RCC 7860 (cell line): ENCODE measurements at regions not wholly inside any gene's neighbourhood (a gene's known extent, or its start where the extent isn't known, plus 50 kb on each side); places are given as distances from the start of the nearest gene placed in this dataset.
"Not testable (repeated sequence)": the region's sequence is repeated elsewhere in the genome, so short reads cannot be mapped to it uniquely, and the experiment has no call there.

ENCODE experiments used
- DNase-seq: peaks from one replicate; pipeline ENCODE4 v3.0.0-alpha.2; 2015; ENCODE audit warnings: low spot score
- FAIRE-seq: peaks from 2 replicates; lab custom pipeline; 2012; peaks lifted over from hg19 to GRCh38; lab: Jason Lieb, UNC

DNA sequence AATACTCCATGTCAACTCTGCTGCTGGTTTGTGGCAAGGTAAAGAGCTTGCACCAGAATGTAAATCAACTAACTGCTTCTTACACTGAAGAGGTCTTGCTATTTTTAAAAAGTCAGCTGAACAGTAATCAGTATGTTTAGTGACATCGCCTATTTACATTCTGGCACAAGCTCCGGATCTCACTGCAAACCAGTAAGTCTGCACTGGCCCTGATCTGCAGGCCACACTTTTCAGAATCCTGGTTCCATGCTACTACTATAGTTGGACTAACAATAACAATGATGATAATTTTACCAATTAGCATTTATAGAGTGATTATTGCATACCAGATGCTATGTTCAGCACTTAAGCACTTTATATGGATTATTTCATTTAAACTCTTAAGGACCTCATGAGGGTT, 4792.9 kb upstream of the OR11H1 start:
- DNase-seq, FAIRE-seq: not testable (repeated sequence)

DNA sequence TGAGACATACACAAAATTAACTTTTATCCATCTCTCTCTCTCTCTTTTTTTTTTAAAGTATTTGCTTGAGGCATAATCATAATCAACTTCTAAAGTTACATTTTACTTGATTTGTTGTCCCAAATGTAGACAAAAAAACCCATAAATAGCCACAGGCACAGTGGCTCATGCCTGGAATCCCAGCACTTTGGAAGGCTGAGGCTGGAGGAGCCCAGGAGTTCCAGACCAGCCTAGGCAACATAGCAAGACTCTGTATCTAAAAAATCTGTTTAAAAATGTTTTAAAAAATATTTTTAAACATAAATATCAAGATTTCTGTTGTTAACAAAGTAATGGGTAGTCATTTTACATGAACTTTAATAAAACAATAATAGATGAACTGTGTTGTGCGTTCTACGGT, 4791.1 kb upstream of the OR11H1 start:
- not testable (repeated sequence) for DNase-seq, FAIRE-seq

DNA sequence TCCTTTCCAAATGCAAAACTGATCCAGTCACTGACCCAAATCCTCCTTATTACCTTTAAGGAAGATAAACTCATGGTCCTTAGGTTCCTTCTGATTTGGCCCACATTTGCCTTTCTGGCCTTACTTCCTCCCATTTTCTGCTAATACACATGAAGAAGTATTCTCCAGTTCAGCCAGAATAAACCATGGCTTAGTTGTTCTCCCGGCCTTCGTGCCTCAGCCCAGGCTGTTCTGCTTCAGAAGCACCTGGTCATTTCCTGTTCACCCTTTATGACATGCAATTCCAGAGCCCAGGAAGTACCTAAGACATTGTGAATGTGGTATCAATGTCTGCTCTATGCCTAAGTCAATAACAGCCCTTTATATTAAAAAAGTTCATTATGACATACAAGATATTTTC, 4790.1 kb upstream of the OR11H1 start:
- not testable (repeated sequence) for FAIRE-seq, DNase-seq

DNA sequence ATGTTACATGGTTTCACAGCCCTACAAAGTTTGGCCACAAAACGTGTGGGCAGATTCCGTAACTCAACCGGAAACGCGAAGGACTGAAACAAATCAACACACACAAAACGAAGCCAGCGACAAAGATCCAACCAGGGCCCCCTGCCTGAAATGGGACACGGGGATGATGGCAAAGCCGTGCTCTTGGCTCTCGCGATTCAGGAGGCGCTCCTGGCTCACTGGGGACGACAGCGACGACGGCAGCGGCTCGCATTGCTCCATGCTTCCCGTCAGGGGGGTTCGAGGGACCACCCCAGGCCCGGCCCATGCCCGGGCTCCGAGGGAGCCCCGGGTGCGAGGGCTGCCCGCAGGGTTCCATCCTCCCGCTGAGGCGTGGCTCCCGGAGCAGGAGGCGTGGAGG, 4786.8 kb upstream of the OR11H1 start:
- FAIRE-seq (no peak), DNase-seq (no peak)

DNA sequence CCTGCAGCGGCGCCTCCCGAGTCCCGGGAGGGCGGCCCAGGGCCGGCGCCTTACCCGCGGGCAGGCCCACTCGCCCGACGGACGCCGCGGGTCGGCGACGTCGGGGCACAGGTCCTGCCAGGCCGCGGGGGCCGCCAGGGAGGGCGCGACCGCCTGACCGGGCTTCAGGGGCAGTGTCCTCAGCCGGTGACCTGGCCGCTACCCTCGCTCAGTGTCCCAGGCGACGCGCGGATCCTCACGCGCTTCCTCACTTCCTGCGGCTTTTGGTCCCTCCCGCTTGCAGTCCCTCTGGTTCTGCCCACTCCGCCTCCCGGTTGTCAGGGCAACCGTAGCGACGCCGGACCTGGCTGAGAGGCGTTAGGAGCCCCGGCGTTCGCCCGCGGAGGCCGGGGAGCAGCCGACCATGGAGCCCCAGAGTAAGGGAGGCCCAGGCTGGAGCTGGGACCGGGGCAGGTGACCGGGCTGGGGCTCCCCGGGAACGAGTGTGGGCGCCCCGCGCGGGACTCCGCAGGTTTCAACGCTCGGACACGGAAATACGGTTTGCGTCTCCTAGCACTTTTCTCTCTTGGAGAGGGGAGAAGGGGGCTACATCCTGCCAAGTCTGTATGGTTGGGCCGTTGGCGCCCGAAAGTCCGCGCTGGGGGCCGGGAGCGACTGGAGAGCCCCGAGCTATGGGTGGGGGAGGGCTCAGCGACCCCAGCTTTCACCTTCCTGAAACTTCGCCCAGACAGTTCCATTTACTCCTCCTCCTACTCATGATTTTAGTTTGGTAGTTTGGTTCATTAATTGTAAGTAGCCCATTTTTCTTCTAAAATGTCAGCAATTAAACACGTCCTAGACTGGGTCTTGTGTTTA, 4786.0 kb upstream of the OR11H1 start:
- not testable (repeated sequence) for FAIRE-seq, DNase-seq

DNA sequence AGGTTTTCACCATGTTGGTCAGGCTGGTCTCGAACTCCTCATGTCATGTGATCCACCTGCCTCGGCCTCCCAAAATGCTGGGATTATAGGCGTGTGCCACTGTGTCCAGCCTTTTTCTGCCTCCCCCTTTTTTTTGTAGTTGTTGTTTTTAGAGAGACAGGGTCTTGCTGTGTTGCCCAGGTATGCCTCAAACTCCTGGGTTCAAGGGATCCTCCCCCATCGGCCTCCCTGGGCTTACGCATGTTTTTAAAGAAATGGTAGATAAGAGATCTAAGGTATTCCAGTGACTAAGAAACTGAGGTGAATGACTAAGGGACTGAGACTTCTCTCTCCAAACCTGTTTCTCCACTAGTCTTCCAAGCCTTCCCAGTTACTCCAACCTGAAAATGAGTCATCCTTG, 4781.6 kb upstream of the OR11H1 start:
- not testable (repeated sequence) for FAIRE-seq, DNase-seq

DNA sequence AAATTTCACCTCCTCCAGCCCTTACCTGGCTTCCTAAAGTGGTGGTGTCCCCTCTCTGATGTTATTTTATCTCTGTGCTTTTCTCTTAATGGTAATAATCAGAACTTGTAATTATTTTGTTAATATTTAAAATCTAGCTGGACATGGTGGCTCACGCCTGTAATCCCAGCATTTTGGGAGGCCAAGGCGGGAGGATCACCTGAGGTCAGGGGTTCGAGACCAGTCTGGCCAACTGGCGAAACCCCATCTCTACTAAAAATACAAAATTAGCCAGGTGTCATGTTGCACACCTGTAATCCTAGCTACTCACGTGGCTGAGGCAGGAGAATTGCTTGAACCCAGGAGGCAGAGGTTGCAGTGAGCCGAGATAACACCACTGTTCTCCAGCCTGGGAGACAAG, 4780.8 kb upstream of the OR11H1 start:
- not testable (repeated sequence) for FAIRE-seq, DNase-seq

DNA sequence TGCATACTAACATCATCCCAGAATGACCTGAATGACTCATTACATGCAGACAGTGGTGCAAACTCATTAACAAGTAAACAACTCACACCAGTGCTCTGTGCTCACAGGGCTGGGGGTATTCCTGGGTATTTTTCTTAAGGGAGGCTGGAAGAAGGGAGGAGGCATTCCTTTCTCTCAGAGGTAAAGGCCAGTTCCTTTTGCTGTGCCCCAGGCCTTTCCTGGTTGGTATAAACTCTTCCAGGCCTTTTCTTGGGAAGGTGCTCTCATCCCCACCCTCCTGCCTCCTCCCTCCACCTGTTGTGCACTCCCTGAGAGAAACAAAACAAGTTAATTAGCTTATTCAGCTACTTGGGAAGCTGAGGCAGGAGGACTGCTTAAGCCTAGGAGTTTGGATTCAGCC, 4779.2 kb upstream of the OR11H1 start:
- DNase-seq, FAIRE-seq: not testable (repeated sequence)

DNA sequence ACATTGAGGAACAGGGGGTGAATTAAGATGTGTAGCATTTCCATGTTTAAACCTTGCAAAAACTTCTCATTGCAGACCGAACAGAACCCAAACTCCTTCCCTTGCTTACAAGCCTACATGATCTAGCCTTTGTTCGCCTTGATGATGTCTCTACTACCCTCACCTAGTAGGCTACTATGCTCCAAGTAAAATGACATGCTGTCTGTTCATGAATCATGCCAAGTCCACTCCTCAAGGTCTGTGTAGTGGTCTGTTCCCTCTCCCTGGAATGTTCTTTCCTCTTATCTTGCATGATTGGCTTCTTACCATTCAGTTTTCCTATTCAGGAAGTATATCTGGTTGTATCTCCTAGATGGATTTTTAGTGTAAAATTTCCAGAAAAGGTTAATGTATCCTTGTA, 4778.6 kb upstream of the OR11H1 start:
- not testable (repeated sequence) for FAIRE-seq

DNA sequence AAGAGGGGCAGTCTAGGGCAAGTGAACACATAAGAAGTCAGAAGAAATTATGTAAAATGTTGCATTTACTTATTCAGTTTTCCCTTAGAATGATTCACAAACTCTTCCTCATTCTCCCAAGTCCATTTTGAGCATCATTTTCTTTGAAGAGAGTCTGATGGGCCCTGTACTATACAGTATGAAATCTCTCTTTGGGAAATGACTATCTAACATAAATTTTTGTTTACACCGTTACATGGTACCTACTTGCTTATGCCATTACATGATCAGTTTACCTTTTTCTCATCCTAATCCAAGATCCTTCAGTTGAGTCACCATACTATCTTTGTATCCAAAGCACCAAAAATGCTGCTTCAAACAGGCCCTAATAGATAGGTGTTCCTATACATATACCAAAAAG, 4774.4 kb upstream of the OR11H1 start:
- DNase-seq, FAIRE-seq: not testable (repeated sequence)

More for the DNA sequence above, 4778.6 kb upstream of the OR11H1 start:
- DNase-seq, result not testable (repeated sequence)

DNA sequence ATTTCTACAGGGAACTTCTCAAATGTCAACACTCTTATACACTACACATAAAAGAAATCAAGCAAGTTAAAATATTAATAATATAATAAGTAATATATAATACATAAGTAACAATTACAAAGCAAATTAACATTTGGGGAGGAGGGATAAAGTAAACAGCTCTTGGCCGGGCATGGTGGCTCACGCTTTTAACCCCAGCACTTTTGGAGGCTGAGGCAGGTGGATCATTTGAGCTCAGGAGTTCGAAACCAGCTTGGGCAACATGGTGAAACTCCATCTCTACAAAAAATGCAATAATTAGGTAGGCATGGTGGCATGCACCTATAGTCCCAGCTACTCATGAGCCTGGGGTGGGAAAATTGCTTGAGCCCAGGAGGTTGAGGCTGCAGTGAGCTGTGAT, 4772.6 kb upstream of the OR11H1 start:
- FAIRE-seq, DNase-seq: not testable (repeated sequence)

DNA sequence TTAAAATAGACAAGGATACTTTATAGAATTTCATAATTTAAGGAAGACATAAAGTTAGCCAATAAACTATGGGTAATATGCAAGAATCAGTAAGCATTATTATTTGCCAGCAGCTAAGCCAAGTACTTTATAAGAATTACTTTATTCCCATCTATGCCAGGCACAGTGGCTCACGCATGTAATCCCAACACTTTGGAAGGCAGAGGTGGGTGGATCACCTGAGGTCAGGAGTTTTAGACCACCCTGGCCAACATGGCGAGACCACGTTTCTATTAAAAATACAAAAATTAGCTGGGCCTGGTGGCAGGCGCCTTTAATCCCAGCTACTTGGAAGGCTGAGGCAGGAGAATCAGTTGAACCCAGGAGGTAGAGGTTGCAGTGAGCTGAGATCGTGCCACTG, 4767.6 kb upstream of the OR11H1 start:
- DNase-seq, FAIRE-seq: not testable (repeated sequence)

DNA sequence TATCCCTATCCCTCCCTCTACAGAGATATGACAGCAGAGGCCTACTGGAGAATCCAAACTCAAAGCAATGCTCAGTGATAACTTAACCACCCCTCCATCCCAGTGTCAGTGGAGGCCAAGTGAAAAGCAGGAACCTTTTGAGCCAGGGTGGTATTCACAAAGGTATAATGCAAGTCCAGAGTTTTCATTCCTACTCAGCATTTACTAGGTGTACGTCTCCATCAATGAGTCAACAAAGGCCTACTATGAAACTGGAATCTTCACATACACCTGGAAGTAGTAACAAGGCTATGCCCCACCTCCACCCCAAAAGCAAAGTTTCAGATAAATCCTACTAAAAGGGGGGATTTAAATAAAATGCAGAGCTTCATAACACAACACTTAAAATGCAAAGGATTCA, 4761.7 kb upstream of the OR11H1 start:
- FAIRE-seq, result not testable (repeated sequence)

DNA sequence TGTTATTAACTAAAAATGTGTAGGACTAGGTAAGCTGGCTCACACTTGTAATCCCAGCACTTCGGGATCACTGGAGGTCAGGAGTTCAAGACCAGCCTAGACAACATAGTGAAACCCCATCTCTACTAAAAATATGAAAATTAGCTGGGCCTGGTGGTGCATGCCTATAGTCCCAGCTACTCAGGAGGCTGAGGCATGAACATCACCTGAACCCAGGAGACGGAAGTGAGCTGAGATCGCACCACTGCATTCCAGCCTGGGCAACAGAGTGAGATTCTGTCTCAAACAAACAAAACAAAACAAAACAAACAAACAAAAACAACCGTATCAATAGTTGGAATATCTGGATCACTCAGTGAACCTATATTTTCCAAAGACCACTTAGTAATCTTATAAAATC, 4759.1 kb upstream of the OR11H1 start:
- not testable (repeated sequence) for DNase-seq, FAIRE-seq

More for the DNA sequence above, 4761.7 kb upstream of the OR11H1 start:
- not testable (repeated sequence) for DNase-seq

DNA sequence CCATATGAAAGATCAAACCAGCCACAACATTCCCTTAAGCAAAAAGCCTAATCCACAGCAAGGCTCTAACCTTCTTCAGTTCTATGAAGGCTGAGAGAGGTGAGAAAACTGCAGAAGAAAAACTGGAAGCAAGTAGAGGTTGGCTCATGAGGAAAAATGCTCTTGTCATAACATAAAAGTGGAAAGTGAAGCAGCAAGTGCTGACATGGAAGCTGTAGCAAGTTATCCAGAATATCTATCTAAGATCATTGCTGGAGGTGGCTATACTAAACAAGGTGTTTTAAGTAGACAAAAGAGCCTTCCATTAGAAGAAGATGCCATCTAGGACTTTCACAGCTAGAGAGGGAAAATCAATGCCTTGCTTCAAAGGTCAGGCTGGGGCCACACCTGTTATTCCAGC, 4756.2 kb upstream of the OR11H1 start:
- FAIRE-seq, DNase-seq: not testable (repeated sequence)

DNA sequence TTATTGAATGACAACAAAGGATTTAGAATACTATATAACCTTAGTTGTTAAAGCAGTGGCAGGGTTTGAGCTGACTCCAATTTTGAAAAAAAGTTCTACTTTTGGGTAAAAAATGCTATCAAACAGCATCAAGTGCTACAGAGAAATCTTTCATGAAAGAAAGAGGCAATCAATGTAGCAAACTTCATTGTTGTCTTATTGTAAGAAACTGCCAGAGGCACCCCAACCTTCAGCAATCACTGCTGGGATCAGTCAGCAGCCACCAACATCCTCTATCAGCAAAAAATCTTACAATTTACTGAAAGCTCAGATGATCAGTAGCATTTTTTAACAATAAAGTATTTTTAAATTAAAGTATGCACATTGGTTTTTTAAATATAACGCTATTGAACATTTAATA, 4754.7 kb upstream of the OR11H1 start:
- FAIRE-seq, DNase-seq: not testable (repeated sequence)

DNA sequence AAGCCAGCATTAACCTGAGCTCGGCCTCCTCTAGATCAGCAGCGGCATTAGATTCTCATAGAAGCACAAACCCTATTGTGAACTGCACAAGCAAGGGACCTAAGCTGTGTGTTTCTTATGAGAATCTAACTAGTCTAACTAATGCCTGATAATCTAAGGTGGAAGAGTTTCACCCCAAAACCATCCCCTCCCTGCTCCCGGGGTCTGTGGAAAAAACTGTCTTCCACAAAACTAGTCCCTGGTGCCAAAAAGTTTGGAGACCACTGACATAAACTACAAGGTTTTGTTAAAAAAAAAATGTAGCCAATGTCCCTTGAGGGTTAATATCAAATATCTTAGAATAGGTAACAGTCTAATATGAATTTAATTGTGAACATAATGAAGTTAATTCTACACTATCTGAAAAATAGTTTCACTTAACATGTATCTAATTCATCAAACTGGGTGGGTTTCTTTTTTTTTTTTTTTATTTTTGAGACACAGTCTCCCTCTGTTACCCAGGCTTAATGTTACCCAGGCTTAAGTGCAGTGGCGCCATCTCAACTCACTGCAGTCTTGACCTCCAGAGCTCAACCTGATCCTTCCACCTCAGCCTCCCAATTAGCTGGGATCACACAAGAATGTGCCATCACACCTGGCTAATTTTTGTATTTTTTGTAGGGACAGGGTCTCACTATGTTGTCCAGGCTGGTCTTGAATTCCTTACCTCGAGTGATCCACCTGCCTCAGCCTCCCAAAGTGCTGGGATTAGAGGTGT, 4752.2 kb upstream of the OR11H1 start:
- not testable (repeated sequence) for DNase-seq, FAIRE-seq

DNA sequence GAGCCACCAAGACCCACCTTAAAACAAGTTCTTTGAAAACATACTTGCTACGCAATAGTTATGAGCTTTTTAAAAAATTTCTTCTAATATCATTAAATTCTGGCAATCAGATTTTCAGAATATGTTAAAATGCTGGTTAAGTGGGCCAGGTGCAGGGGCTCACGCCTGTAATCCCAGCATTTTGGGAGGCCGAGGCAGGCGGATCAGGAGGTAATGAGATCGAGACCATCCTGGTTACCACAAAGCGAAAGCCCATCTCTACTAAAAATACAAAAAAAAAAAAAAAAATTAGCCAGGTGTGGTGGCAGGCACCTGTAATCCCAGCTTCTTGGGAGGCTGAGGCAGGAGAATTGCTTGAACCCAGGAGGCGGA, 4751.6 kb upstream of the OR11H1 start:
- not testable (repeated sequence) for DNase-seq, FAIRE-seq

DNA sequence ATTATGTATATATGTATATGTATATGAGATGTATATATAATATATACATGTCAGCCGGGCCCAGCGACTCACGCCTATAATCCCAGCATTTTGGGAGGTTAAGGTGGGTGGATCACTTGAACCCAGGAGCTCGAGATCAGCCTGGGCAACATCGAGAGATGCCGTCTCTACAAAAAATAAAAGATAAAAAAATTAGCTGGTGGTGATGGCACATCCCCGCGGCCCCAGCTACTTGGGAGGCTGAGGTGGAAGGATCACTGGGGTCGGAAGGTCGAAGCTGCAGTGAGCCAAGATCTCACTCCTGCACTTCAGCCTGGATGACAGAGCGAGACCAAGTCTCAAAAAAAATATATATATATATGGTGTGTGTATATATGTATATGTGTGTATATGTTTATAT, 4750.3 kb upstream of the OR11H1 start:
- DNase-seq, FAIRE-seq: not testable (repeated sequence)

DNA sequence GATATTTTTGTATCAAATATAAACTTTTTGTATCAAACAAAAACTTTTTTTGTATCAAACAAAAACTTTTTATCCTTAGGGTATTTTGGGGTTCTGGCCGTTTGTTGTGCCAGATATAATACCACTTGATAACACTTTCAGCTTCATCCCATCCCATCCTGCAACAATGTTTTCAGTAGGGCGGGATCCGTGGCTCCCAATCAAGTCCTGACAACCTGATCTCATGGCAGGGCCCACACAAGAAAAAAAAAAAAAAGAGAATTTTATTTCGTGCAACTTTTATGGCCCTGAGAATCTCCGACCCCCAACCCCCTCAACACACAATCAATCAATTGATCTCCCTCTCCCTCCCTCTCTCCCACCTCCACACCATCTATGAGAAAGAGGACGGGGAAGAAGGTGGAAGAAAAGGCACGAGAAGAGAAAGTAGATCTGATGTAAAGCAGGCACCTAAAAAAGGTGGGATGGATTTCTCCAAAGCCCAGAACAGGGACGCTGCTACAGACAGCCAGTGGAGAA, 4749.6 kb upstream of the OR11H1 start:
- FAIRE-seq, result no peak

DNA sequence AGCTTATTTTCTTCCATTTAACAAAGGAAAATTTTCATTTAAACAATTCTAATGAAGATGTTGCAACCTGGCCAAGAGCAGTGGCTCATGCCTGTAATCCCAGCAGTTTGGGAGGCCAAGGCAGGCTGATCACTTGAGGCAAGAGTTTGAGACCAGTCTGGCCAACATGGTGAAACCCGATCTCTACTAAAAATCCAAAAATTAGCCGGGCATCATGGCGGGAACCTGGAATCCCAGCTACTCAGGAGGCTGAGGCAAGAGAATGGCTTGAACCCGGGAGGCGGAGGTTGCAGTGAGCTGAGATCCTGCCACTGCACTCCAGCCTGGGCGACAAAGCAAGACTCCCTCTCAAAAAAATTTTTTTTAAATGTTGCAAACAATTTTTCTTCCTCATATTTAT, 4748.8 kb upstream of the OR11H1 start:
- not testable (repeated sequence) for FAIRE-seq, DNase-seq

More for the DNA sequence above, 4749.6 kb upstream of the OR11H1 start:
- DNase-seq, result no peak
